K562 (cell line): ENCODE measurements at regions not wholly inside any gene's neighbourhood (a gene's known extent, or its start where the extent isn't known, plus 50 kb on each side); places are given as distances from the start of the nearest gene placed in this dataset.

Experiments
- ATAC-seq: fragments of 200-7000 bp; cut with Tn5 transposase; 3 replicates; pipeline ENCODE4 v1.9.1; 2020; ENCODE audit warnings: moderate library complexity
- BruUV-seq: library from RNA; stranded (reverse); fragments of 400-500 nt; replicated peaks from 2 replicates; lab custom pipeline; 2021; lab: Mats Ljungman, UMichigan
- CTCF ChIA-PET: fragments of 300-600 bp; formaldehyde crosslinking; extraction: SDS; loops from one replicate; lab custom pipeline; 2021; ENCODE audit warnings: low intra/inter-chr PET ratio; lab: Yijun Ruan, JAX
- POLR2A ChIA-PET: fragments of 300-600, 350-650 bp; sonication (Branson Sonifier 250); formaldehyde crosslinking; extraction: SDS; loops from one replicate; lab custom pipeline; 2021; ENCODE audit warnings: antibody characterized with exemption, inconsistent platforms; lab: Yijun Ruan, JAX
- DNase-seq, 4 experiments: peaks; one replicate each; pipeline versions ENCODE4 v3.0.0 to v3.0.0-alpha.2; 2011 to 2018; ENCODE audit warnings: low spot score in 3 of 4, mixed read lengths in 3 of 4; ENCODE audit errors: extremely low read depth in 1 of 4
- FAIRE-seq: peaks from 2 replicates; lab custom pipeline; 2011; peaks lifted over from hg19 to GRCh38; lab: Jason Lieb, UNC
- H2AFZ ChIP-seq: 2 replicates; pipeline ENCODE4 v1.6.0; 2011; ENCODE audit warnings: low read depth, low read length, control low read depth, inconsistent platforms
- H3K27ac ChIP-seq: fragments of 200-600 bp; 3 replicates; pipeline ENCODE4 v1.8.0; 2011; ENCODE audit warnings: low read depth, mild to moderate bottlenecking, control low read depth, inconsistent platforms, low read length, moderate library complexity, mixed read lengths; ENCODE audit errors: extremely low read depth
- H3K27me3 ChIP-seq, 2 experiments: fragments of 300-600 bp in 1 of 2; 2 replicates in 1 of 2; 3 replicates in 1 of 2; pipeline versions ENCODE4 v1.6.0 to v1.8.0; 2011; ENCODE audit warnings: inconsistent platforms in 2 of 2, low read length in 2 of 2, mild to moderate bottlenecking in 1 of 2, mixed read lengths in 1 of 2, moderate library complexity in 1 of 2; ENCODE audit not compliant: control insufficient read depth in 2 of 2, insufficient read depth in 2 of 2
- H3K36me3 ChIP-seq: fragments of 300-600 bp; 3 replicates; pipeline ENCODE4 v1.8.0; 2011; ENCODE audit warnings: mild to moderate bottlenecking, low read length, inconsistent platforms; ENCODE audit not compliant: control insufficient read depth, insufficient read depth
- H3K4me1 ChIP-seq, 2 experiments: fragments of 200-600 bp in 1 of 2; replicated peaks in 1 of 2; 2 replicates in 1 of 2; 3 replicates in 1 of 2; pipeline versions ENCODE4 v1.5.1 to v1.8.0; 2011; ENCODE audit warnings: inconsistent platforms in 2 of 2, low read length in 2 of 2, mild to moderate bottlenecking in 1 of 2, mixed read lengths in 1 of 2, moderate library complexity in 1 of 2; ENCODE audit not compliant: control insufficient read depth in 2 of 2, insufficient read depth in 2 of 2
- H3K4me2 ChIP-seq: 2 replicates; pipeline ENCODE4 v1.6.1; 2011; ENCODE audit warnings: low read length, control low read depth, inconsistent platforms, mixed read lengths; ENCODE audit not compliant: insufficient read depth
- H3K4me3 ChIP-seq: fragments of 200-600 bp; sonication (generic), shearing (Covaris generic); 2 replicates; pipeline ENCODE4 v1.5.1; 2016; ENCODE audit warnings: control low read depth, inconsistent platforms
- H3K79me2 ChIP-seq: fragments of 200-600 bp; 3 replicates; pipeline ENCODE4 v1.8.0; 2011; ENCODE audit warnings: low read length, inconsistent platforms; ENCODE audit not compliant: control insufficient read depth, insufficient read depth
- H3K9ac ChIP-seq, 2 experiments: 2 replicates each; pipeline versions ENCODE4 v1.6.0 to v1.6.1; 2011; ENCODE audit warnings: low read depth in 2 of 2, low read length in 2 of 2, control low read depth in 1 of 2, inconsistent platforms in 1 of 2, mild to moderate bottlenecking in 1 of 2, mixed read lengths in 1 of 2; ENCODE audit not compliant: insufficient read depth in 1 of 2
- H3K9me1 ChIP-seq: one replicate; pipeline ENCODE4 v1.6.0; 2011; ENCODE audit warnings: inconsistent platforms, mild to moderate bottlenecking, low read length, moderate library complexity; ENCODE audit not compliant: control insufficient read depth, insufficient read depth
- H3K9me3 ChIP-seq: replicated peaks from 2 replicates; pipeline ENCODE4 v1.5.1; 2011; ENCODE audit warnings: low read depth, low read length, inconsistent platforms; ENCODE audit not compliant: control insufficient read depth, insufficient read depth
- H4K20me1 ChIP-seq: replicated peaks from 2 replicates; pipeline ENCODE4 v1.6.1; 2011; ENCODE audit warnings: low read length, inconsistent platforms, mixed read lengths; ENCODE audit not compliant: control insufficient read depth, insufficient read depth
- DMBX1 ChIP-seq: fragments of 250-450 bp; sonication (Bioruptor Pico); IDR thresholded peaks from 2 replicates; pipeline ENCODE4 v1.8.0; 2022; ENCODE audit warnings: inconsistent platforms, mild to moderate bottlenecking, moderate library complexity, borderline replicate concordance
- GABPB1 ChIP-seq: sonication (generic); formaldehyde crosslinking; IDR thresholded peaks from 2 replicates; pipeline ENCODE4 v1.8.0; 2022; ENCODE audit warnings: mild to moderate bottlenecking, missing genetic modification reagents
- GATAD2A ChIP-seq: fragments of 450-650 bp; IDR thresholded peaks from 2 replicates; pipeline ENCODE4 v1.6.1; 2017
- HNRNPUL1 ChIP-seq: fragments of 200-400 bp; formaldehyde crosslinking; IDR thresholded peaks from 2 replicates; pipeline ENCODE4 v1.6.1; 2017; ENCODE audit warnings: low read length
- IRF1 ChIP-seq: sonication (generic); formaldehyde crosslinking; IDR thresholded peaks from 2 replicates; pipeline ENCODE4 v1.8.0; 2022; ENCODE audit warnings: missing genetic modification reagents, mild to moderate bottlenecking, borderline replicate concordance
- MCM5 ChIP-seq: fragments of 450-650 bp; IDR thresholded peaks from 2 replicates; pipeline ENCODE4 v1.6.1; 2016; ENCODE audit warnings: low read depth
- RERE ChIP-seq: sonication (generic); formaldehyde crosslinking; IDR thresholded peaks from 2 replicates; pipeline ENCODE4 v1.8.0; 2023; ENCODE audit warnings: missing genetic modification reagents, mild to moderate bottlenecking, borderline replicate concordance
- RHOXF2B ChIP-seq: fragments of 250-450 bp; sonication (Bioruptor Pico); conservative IDR thresholded peaks from 2 replicates; pipeline ENCODE4 v1.5.1; 2021
- SAFB2 ChIP-seq: fragments of 200-400 bp; formaldehyde crosslinking; IDR thresholded peaks from 2 replicates; pipeline ENCODE4 v1.6.1; 2018; ENCODE audit warnings: borderline replicate concordance, low read length, low read depth, moderate library complexity; ENCODE audit not compliant: severe bottlenecking
- SMARCB1 ChIP-seq: IDR thresholded peaks from 2 replicates; pipeline ENCODE4 v1.6.1; 2011; ENCODE audit warnings: improper control_type of control experiment, low read depth; ENCODE audit not compliant: insufficient read length
- ZFX ChIP-seq: sonication (generic); formaldehyde crosslinking; IDR thresholded peaks from 2 replicates; pipeline ENCODE4 v1.8.0; 2022; ENCODE audit warnings: mild to moderate bottlenecking, missing genetic modification reagents, moderate library complexity
- ZNF431 ChIP-seq: sonication (generic); formaldehyde crosslinking; IDR thresholded peaks from 2 replicates; pipeline ENCODE4 v1.8.0; 2022; ENCODE audit warnings: mild to moderate bottlenecking, missing genetic modification reagents
- ZNF76 ChIP-seq: fragments of 250-450 bp; sonication (Bioruptor Pico); IDR thresholded peaks from 2 replicates; pipeline ENCODE4 v1.4.0; 2020; ENCODE audit warnings: mild to moderate bottlenecking, moderate library complexity, borderline replicate concordance
- WGBS: fragments of 100-300 bp; shearing (Covaris generic); methylation state at CpG from one replicate; pipeline ENCODE4 v1.1.6; 2016; ENCODE audit warnings: low coverage, mixed read lengths; ENCODE audit not compliant: insufficient coverage; ENCODE audit errors: missing lambda C conversion rate; 5-methylcytosine and 5-hydroxymethylcytosine counted together
- in situ Hi-C: fragments of 300-500 bp; cut with MboI; formaldehyde crosslinking; loops from 4 replicates; pipeline ENCODE4 v1.15.0; 2018; ENCODE audit warnings: inconsistent platforms, mixed read lengths
- intact Hi-C: fragments of 100-400 bp; cut with micrococcal nuclease; formaldehyde crosslinking; loops from 2 replicates; pipeline ENCODE4 v1.14.2; 2022

DNA sequence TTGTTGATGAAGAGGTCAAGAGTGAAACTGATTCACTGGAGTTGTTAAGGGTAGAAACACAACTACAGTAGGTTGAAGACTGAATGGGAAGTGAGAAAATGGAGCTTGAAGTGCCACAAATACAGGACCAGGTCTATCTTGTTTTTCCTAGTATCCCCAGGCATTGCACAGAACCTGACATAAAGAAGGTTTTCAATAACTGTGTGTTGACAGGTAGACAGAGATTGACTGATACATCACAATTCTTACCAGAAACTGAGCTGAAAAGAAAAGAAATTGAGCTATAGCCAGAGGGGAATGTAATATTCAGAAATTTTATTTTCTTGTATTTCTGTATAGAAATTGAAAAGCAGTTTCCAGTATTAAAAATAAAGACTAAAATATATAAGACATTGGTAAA, 767.7 kb downstream of the PCDH17 start:
- H3K36me3 ChIP-seq: no peaks in the 10 kb centered on the region
- TF ChIP-seq ZNF76 (CRISPR knock-in tag) (no peak), SAFB2 (no peak), IRF1 (CRISPR knock-in tag) (no peak), RHOXF2B (CRISPR knock-in tag) (no peak), DMBX1 (CRISPR knock-in tag) (no peak), ZNF431 (CRISPR knock-in tag) (no peak), GATAD2A (no peak)
- TF ChIP-seq, all 486 proteins: peak for 0
- intact Hi-C loops (no loop called here), in situ Hi-C loops (no loop called here)
- H3K27ac ChIP-seq: no peak overlapping the region
- H3K27me3 ChIP-seq: no peaks in the 10 kb centered on the region
- H4K20me1 ChIP-seq: no peaks in the 10 kb centered on the region
- ChIA-PET CTCF (no interaction called here), POLR2A (no interaction called here)
- ATAC-seq (no peak), FAIRE-seq (no peak), DNase-seq (no peak)
- H3K9me3 ChIP-seq: no peaks in the 10 kb centered on the region
- H2AFZ ChIP-seq: no peak overlapping the region
- H3K4me2 ChIP-seq: no peak overlapping the region
- no peaks in the 10 kb centered on the region for H3K79me2 ChIP-seq
- H3K4me3 ChIP-seq: no peak overlapping the region
- H3K9me1 ChIP-seq: no peaks in the 10 kb centered on the region
- H3K4me1 ChIP-seq: no peaks in the 10 kb centered on the region
- no peak overlapping the region for H3K9ac ChIP-seq
- no TSS peak for BruUV-seq

GRCh38 chr13:58406545-58406944, 775.0 kb downstream of the PCDH17 start:
- Histone ChIP-seq H3K79me2 (no peaks in the 10 kb centered on the region), H2AFZ (no peak overlapping the region), H3K27ac (no peak overlapping the region), H3K36me3 (no peaks in the 10 kb centered on the region), H3K9me1 (no peaks in the 10 kb centered on the region), H3K4me1 (no peaks in the 10 kb centered on the region), H3K27me3 (no peaks in the 10 kb centered on the region), H3K4me3 (no peak overlapping the region), H3K9me3 (no peaks in the 10 kb centered on the region), H3K9ac (no peak overlapping the region), H3K4me2 (no peak overlapping the region), H4K20me1 (no peaks in the 10 kb centered on the region)
- FAIRE-seq (no peak), DNase-seq (no peak), ATAC-seq (no peak)
- WGBS: 0% methylated on average over 2 of the region's 2 CpGs
- no TSS peak for BruUV-seq
- in situ Hi-C loops (no loop called here), intact Hi-C loops (no loop called here)
- ChIA-PET POLR2A (no interaction called here), CTCF (no interaction called here)
- TF ChIP-seq HNRNPUL1 (no peak), GABPB1 (CRISPR knock-in tag) (no peak), SMARCB1 (no peak), ZFX (CRISPR knock-in tag) (no peak), MCM5 (no peak), RERE (CRISPR knock-in tag) (no peak)
